Liver (tissue), 3 donors: ENCODE measurements at regions not wholly inside any gene's neighbourhood (a gene's known extent, or its start where the extent isn't known, plus 50 kb on each side); places are given as distances from the start of the nearest gene placed in this dataset.

Experiments
- SP1 ChIP-seq: IDR thresholded peaks from 2 replicates; pipeline ENCODE4 v1.6.1; 2018; ENCODE audit warnings: antibody characterized with exemption, mild to moderate bottlenecking
- TF ChIP-seq, protein P1 (sequence below): fragments of 150-350 bp; IDR thresholded peaks from 2 replicates; pipeline ENCODE4 v1.5.1; 2017; ENCODE audit warnings: improper control_type of control experiment, low read depth, low read length; ENCODE audit not compliant: missing input control
- donor health status: healthy.
- donor health status: healthy.

DNA sequence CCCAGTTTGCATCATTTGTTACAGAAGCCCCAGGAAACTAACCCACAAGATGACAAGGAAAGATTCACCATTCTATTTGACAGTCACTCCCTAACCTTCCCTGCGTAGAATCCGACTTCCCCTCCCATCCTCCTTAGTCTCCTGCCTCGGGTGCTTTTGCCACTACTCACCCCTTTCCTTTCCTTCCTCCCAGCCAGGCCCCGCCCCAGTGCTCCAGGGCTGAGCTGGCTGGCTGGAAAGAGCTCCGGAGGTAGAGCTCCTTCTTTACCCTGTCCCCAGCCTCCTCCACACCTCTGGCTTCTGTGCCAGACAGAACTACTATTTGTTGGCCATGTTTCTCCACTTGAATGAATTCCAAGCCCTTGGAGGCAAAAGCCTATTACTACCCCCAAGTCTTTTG, 317.6 kb upstream of the NCKAP5 start:
- TF ChIP-seq, protein P1, sequence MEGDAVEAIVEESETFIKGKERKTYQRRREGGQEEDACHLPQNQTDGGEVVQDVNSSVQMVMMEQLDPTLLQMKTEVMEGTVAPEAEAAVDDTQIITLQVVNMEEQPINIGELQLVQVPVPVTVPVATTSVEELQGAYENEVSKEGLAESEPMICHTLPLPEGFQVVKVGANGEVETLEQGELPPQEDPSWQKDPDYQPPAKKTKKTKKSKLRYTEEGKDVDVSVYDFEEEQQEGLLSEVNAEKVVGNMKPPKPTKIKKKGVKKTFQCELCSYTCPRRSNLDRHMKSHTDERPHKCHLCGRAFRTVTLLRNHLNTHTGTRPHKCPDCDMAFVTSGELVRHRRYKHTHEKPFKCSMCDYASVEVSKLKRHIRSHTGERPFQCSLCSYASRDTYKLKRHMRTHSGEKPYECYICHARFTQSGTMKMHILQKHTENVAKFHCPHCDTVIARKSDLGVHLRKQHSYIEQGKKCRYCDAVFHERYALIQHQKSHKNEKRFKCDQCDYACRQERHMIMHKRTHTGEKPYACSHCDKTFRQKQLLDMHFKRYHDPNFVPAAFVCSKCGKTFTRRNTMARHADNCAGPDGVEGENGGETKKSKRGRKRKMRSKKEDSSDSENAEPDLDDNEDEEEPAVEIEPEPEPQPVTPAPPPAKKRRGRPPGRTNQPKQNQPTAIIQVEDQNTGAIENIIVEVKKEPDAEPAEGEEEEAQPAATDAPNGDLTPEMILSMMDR = no peak
- no peak for TF ChIP-seq SP1
